Lower leg skin (tissue), 4 donors: ENCODE measurements at regions not wholly inside any gene's neighbourhood (a gene's known extent, or its start where the extent isn't known, plus 50 kb on each side); places are given as distances from the start of the nearest gene placed in this dataset.

ENCODE experiments used
- DNase-seq, 2 donors: peaks; one replicate each; pipeline ENCODE4 v3.0.0-alpha.2; 2019; ENCODE audit warnings: low spot score in 2 of 2
- H3K4me3 ChIP-seq: fragments of 200-600 bp; sonication (generic); 2 replicates; pipeline ENCODE4 v1.5.1; 2017; ENCODE audit warnings: mild to moderate bottlenecking, low read depth; ENCODE audit not compliant: poor library complexity, severe bottlenecking
- CTCF ChIP-seq, 3 donors: fragments of 450-650 bp; IDR thresholded peaks; one replicate each; pipeline ENCODE4 v1.5.1; 2016; ENCODE audit warnings: antibody characterized with exemption in 3 of 3, mild to moderate bottlenecking in 3 of 3, moderate library complexity in 2 of 3
- POLR2A ChIP-seq, 2 donors: fragments of 450-650 bp; IDR thresholded peaks; one replicate each; pipeline ENCODE4 v1.6.1; 2016 to 2017; ENCODE audit warnings: antibody characterized with exemption in 2 of 2, mild to moderate bottlenecking in 1 of 2, moderate library complexity in 1 of 2
- WGBS, 2 donors: methylation state at CpG; one replicate each; pipeline ENCODE4 v1.1.5; 2018; 5-methylcytosine and 5-hydroxymethylcytosine counted together
- intact Hi-C: fragments of 100-400 bp; cut with DNase I; formaldehyde crosslinking; loops from one replicate; pipeline ENCODE4 v1.15.0; 2023; ENCODE audit warnings: low total_unique reads

GRCh38 chr12:87922736-87923135 is 106.5 kb downstream of the C12orf50 start:
- no peak overlapping the region for H3K4me3 ChIP-seq
- intact Hi-C loops = no loop called here
- TF ChIP-seq POLR2A (IDR thresholded peaks at IDR 0.05) = no peak
- no peak for TF ChIP-seq CTCF (IDR thresholded peaks at IDR 0.05)
- 43 to 53% methylated on average over 2 of the region's 2 CpGs for WGBS, 2 donors
- no peak for DNase-seq

GRCh38 chr12:87921621-87922020 is 107.6 kb downstream of the C12orf50 start:
- DNase-seq = no peak
- intact Hi-C loops = no loop called here
- TF ChIP-seq CTCF (IDR thresholded peaks at IDR 0.05) (no peak), POLR2A (IDR thresholded peaks at IDR 0.05) (no peak)
- 39 to 44% methylated on average over 4 of the region's 4 CpGs for WGBS, 2 donors
- H3K4me3 ChIP-seq = no peak overlapping the region

- H3K4me3 ChIP-seq = no peak overlapping the region
- TF ChIP-seq POLR2A (IDR thresholded peaks at IDR 0.05) (no peak), CTCF (IDR thresholded peaks at IDR 0.05) (no peak)
- no peak for DNase-seq
- intact Hi-C loops = no loop called here
These were observed 109.1 kb downstream of the C12orf50 start for GRCh38 chr12:87920139-87920538.

GRCh38 chr12:87901457-87901856 is 127.7 kb downstream of the C12orf50 start:
- intact Hi-C loops = no loop called here
- DNase-seq = no peak
- TF ChIP-seq CTCF (IDR thresholded peaks at IDR 0.05) (no peak), POLR2A (IDR thresholded peaks at IDR 0.05) (no peak)
- no peak overlapping the region for H3K4me3 ChIP-seq
- 86 to 87% methylated on average over 4 of the region's 4 CpGs for WGBS, 2 donors

- no peak for TF ChIP-seq CTCF (IDR thresholded peaks at IDR 0.05)
- no peak for TF ChIP-seq POLR2A (IDR thresholded peaks at IDR 0.05)
- no peak overlapping the region for H3K4me3 ChIP-seq
- no peak for DNase-seq
- 63 to 68% methylated on average over 3 of the region's 3 CpGs for WGBS, 2 donors
- intact Hi-C loops = no loop called here
These were observed 131.5 kb downstream of the C12orf50 start for GRCh38 chr12:87897662-87898061.

GRCh38 chr12:87883806-87884205 is 145.4 kb downstream of the C12orf50 start:
- H3K4me3 ChIP-seq = no peak overlapping the region
- DNase-seq = no peak
- intact Hi-C loops = no loop called here
- TF ChIP-seq POLR2A (IDR thresholded peaks at IDR 0.05) (no peak), CTCF (IDR thresholded peaks at IDR 0.05) (no peak)
- 29 to 39% methylated on average over 3 of the region's 3 CpGs for WGBS, 2 donors
